Amniotic epithelial cell (primary cell): ENCODE measurements at regions not wholly inside any gene's neighbourhood (a gene's known extent, or its start where the extent isn't known, plus 50 kb on each side); places are given as distances from the start of the nearest gene placed in this dataset.

Source experiments
- DNase-seq: peaks from one replicate; pipeline ENCODE4 v3.0.0-alpha.2; 2010; ENCODE audit warnings: low read depth

DNA sequence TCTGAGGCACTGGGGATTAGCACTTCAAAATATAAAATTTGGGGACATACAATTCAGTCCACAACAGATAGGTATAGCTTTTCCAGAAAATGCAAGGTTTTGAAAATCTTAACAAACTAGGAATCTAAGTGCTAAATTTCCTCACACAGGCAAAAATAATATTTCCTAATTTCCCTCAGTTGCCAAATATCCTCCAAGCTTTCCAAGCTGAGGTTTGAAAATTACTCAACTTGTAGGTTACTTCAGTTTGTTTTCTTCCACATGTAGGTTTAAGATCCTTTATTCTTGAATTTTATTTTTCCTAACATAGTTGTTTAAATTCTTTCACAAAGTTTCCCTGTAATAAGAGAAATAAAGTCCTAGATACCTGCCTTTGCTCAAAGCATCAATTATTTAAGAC, 192.9 kb upstream of the NRXN1 start:
- peak; percentile 22 for DNase-seq

DNA sequence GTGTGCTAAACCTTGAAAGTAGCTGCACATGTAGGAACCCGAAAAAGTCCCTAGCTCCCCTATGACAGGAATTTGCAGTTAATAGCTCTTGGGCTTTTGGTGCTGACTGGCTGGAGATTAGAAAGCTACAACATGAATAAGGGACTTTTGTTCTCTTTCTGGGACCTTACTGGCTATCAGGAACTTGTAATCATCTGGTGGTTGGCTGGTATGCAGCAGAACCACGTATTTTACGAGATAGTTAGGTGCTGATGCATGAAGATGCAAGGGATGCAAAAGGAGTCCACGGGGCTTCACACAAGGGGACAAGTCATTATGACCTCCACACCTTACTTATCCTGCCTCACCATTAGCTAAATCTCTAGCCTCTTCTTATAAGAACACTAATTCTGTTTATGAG, 190.2 kb upstream of the NRXN1 start:
- no peak for DNase-seq

- no peak for DNase-seq
These were observed 188.7 kb upstream of the NRXN1 start for GRCh38 chr2:51220606-51221005.

- DNase-seq = no peak
These were observed 188.1 kb upstream of the NRXN1 start for GRCh38 chr2:51220080-51220479.

GRCh38 chr2:51219468-51219867, 187.5 kb upstream of the NRXN1 start:
- DNase-seq = peak; percentile 49

- DNase-seq = no peak
These were observed 186.1 kb upstream of the NRXN1 start for GRCh38 chr2:51218047-51218446.

- DNase-seq = no peak
These were observed 181.9 kb upstream of the NRXN1 start for GRCh38 chr2:51213826-51214225.

GRCh38 chr2:51212374-51212773, 180.4 kb upstream of the NRXN1 start:
- DNase-seq = no peak

DNA sequence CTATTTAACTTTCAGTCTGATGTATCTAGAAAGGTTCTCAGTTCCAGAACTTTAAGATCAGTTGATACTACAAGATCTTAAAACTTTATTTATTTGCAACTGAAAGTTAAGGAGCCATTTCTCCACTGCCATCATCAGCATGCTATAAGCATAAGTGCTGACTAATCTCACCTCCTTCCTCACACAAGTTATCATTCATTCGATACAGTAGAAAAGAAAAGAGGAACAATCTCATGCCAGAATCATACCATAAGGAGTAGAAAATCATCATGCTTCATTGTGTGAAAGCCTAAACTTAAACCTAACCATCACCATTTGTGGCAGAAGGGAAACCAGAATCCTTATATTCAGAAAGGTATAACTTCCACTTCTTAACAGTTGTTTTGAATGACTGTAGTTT, 176.6 kb upstream of the NRXN1 start:
- no peak for DNase-seq

DNA sequence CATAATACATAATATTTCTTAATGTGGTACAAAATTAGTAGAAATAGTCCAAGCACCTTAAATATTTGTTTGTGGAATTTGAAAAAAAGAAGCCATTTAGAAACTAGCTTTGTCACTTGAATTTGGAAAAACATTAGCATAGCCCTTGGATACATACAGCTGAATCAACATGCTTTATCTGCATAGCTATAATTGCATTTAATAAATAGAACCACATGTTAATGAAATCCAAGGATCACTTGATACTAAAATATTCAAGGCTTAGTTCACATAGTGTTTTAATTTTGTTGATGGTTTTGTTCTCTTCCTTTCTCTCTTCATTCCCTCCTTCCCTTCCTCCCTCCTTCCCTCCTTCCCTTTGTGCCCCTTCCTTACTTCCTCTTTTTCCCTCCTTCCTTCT, 169.4 kb upstream of the NRXN1 start:
- DNase-seq = no peak

- no peak for DNase-seq
These were observed 162.7 kb upstream of the NRXN1 start for GRCh38 chr2:51194656-51195055.

GRCh38 chr2:51170273-51170672, 138.3 kb upstream of the NRXN1 start:
- no peak for DNase-seq

DNA sequence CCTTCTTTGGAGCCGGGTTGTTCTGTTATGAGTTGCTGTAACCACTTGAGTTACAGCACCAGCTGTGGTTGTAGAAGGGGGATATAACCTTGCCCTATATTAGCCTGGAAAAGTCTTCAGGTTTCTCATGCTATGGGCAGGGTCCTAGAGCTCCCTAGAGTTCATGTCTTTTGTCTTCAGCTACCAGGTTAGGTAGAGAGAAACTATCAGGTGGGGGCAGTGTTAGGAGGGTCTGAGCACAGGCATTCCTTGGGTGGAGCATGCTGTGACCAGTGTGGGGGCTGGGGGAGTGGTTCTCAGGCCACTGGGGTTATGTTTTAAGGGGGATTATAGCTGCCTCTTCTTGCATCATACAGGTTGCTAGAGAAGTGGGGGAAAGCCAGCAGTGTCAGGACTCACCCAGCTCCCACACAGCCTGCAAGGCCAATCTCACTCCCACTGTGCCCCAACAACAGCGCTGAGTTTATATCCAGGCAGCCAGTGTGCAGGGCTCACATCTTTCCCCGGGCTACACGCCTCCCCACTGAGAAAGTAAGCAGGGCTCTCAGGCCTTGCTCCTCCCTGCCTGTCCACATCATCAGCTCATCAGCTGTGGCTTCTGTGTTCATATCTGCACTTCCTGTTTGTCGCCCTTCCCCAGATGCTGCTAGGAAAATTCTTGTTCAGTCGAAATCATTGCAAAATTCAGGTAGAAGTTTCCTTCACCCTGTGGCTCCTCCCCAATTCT, 133.8 kb upstream of the NRXN1 start:
- DNase-seq = peak; percentile 3

GRCh38 chr2:51158251-51158650, 126.3 kb upstream of the NRXN1 start:
- no peak for DNase-seq

DNA sequence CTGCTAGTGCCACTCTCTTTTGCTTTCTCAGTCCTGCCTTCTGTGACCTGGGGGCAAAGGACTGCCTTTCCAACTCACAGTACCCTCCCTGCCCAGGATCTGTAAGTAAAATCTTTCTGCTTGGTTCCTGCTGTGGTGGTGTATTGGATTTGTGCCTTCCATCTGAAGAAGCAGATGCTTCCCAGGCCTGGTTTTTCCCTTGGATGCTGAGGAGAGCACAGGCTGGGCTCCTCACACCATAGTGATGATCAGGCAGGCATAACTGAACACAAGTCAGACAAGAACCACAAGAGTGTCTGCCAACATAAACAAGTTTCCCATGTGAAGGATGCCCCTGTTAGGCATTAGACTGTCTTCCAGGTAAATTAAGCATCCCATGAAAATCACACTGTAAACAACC, 121.3 kb upstream of the NRXN1 start:
- no peak for DNase-seq

DNA sequence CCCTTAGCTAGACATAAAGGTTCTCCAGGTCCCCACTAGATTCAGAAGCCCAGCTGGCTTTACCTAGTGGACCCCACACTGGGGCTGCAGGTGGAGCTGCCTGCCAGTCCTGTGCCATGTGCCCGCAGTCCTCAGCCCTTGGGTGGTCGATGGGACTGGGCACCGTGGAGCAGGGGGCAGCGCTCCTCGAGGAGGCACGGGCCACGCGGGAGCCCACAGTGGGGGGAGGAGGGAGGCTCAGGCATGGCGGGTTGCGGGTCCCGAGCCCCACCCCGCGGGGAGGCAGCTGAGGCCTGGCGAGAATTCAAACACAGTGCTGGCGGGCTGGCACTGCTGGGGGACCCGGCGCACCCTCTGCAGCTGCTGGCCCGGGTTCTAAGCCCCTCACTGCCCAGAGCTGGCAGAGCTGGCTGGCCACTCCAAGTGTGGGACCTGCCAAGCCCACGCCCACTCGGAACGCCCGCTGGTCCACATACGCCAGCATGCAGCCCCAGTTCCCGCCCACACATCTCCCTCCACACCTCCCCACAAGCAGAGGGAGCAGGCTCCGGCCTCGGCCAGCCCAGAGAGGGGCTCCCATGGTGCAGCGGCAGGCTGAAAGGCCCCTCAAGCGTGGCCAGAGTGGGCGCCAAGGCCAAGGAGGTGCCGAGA, 119.7 kb upstream of the NRXN1 start:
- DNase-seq = no peak

DNA sequence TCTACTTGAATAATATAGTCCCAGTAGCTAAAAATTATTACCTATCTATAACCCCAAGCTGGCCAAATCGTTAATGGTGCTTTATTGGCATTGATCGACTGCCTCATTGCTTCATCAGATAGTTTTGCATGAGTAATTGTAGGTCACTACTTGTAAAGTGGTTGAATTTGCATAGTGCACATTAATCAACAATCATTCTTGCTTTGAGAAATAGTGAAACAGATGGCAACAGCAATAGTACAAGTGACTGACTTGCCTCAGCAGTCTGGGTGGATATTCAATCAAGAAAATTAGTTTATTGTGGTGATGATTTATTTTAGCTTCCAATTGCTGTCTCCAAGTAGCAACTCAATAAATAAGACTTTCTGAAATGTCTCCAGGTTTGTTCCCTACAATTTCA, 117.8 kb upstream of the NRXN1 start:
- DNase-seq = no peak

DNA sequence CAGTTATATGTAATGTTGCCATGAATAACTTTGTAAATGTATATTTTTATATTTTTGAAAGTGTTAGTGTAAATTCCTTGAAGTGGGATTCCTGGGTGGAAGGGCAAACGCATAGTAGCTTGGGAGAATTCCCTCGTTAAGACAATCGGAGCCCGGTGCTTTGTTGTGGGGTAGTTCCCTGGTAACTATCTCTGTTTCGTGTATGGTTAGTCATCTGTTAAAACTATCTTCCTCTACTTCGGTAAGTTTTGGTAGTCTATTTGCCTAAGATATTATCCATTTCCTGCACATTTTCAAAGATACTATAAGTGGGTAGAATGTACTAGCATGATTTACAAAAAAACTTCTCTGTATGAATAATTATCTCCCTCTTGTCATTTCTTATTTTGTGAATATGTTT, 113.8 kb upstream of the NRXN1 start:
- no peak for DNase-seq

DNA sequence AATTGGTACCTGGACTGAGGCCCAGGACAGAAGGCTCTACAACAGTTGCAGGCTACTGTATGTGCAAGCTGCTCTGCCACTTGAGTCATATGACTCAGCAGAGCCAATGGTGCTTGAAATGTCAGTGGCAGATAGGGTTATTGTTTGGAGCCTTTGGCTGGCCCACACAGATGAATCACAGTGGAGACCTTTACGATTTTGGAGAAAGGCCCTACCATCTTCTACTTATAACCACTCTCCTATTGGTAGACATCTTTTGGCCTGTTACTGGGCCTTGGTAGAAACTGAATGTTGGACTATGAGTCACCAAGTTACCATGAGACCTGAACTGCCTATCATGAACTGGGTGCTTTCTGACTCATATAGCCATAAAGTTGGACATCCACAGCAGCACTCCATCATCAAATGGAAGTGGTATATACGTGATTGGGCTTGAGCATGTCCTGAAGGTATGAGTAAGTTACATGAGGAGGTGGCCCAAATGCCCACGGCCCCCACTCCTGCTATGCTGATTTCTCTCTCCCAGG, 88.9 kb upstream of the NRXN1 start:
- DNase-seq = no peak

DNA sequence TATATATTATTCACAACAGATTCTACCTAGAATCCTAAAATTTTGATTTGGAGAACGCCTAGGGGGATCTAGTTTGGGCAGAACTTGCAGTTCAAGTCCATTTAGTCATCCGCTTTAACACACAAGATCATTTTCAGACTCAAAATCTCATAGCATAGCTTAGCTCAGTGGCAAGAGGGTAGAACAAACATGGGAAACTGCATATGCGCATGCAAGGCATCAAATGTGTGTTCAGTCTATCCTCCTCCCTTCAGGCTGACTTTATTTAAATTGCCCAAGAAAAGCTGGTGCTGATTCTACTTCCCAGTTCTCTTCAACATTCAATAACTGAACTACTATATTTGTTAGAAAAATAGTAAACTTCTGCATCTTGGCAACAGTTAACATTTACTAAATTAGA, 79.6 kb upstream of the NRXN1 start:
- no peak for DNase-seq

DNA sequence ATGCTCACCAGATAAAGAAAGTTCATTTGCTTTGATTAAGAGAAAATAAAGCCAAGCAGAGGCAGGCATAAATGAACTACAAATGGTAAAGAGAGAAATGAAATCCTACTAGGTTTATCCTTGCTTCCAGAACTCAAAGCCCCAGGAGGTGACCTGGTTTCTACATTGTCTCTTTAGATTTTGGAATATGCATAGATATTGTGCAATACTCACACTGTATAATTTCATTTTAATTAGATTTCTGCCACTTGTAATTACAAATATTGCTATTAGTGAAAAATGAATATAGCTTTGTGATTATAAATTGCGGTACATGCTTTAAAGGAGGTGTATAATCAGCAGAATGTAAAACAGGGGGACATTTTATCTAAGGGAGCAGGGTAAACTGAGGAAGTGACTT, 76.9 kb upstream of the NRXN1 start:
- DNase-seq = no peak

DNA sequence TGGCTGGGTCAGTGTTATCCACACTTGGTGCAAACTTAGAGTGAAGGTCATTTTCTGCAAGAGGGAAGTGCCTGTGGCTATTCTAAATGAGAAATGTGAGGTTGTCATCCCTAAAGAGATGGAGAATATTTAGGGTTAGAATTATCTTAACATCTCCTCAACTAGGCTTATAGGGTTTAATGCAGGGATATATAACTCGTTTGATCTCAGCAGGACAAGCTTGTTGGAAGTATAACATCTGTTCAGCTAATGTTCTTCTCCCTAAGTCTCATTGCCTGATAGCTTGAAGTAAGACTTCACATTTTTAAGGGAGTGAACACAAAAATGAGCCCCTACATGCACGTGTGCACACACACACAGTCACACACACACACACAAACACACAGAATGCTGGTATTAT, 75.9 kb upstream of the NRXN1 start:
- no peak for DNase-seq

- DNase-seq = no peak
These were observed 73.9 kb upstream of the NRXN1 start for GRCh38 chr2:51105811-51106210.

DNA sequence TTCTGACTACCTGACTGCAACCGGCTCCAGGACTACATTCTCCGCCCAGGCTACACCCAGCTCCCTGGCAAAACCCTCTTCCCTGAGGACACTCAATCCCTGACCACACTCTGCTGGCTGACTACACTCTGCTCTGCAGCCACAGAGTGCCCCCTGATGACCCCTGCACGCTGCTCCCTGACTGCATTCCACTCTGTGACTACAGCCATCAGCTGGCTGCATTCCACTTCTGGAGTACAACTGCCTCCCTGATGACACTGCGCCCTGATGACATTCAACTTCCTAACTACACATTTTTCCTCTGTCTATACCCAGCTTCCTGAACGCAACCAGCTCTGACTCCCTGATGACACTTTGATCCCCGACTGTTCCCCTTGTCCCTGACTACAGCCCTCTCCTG, 71.3 kb upstream of the NRXN1 start:
- peak; percentile 22 for DNase-seq
